ENCODE measurements at regions not wholly inside any gene's neighbourhood (a gene's known extent, or its start where the extent isn't known, plus 50 kb on each side); places are given as distances from the start of the nearest gene placed in this dataset.

DNA sequence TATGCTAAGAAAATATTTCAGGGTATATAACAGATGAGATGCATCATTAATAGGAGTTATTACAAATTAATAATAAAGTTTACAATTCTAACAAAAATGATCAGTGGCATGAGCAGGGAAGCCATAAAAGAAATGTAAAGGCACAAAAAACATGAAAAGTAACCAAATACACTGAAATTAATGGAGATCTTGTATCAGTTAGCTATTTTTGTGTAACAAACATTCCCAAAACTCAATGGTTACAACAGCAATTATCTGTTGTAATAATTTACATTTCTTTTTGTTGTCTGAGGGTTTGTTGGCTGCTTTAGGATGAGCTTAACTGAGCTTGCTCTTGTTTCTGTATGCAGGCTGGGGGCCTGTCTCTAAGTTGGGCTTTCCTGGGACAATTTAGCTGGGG, 104.3 kb upstream of the AHI1 start:
- Histone ChIP-seq H3K56ac (replicated peaks; ENCODE audit: insufficient read length, low read depth, low read length) (no peak overlapping the region), H3K18ac (ENCODE audit: extremely low read depth, low read length) (no peak overlapping the region), H4K5ac (ENCODE audit: insufficient read length, low read depth, low read length) (no peak overlapping the region), H2AFZ (ENCODE audit: low read length) (no peak overlapping the region), H3K27ac (ENCODE audit: low read depth, low read length) (no peak overlapping the region), H3K9ac (replicated peaks in 1 of 4; ENCODE audit: extremely low read depth in 1 of 4, low read depth in 3 of 4, low read length in 3 of 4) (no peak overlapping the region), H4K8ac (ENCODE audit: extremely low read depth, insufficient read depth, low read length) (no peak overlapping the region), H2BK15ac (ENCODE audit: low read length) (no peak overlapping the region), H2AK5ac (ENCODE audit: low read depth, low read length) (no peak overlapping the region), H2BK12ac (ENCODE audit: low read depth, low read length) (no peak overlapping the region), H3K4me3 (ENCODE audit: extremely low read depth in 1 of 4, insufficient read depth in 2 of 4, low read depth in 3 of 4, low read length in 4 of 4) (no peak overlapping the region), H3K4me1 (replicated peaks in 1 of 4; ENCODE audit: control insufficient read depth in 3 of 4, insufficient read depth in 4 of 4, low read length in 3 of 4) (no peaks in the 10 kb centered on the region), H2BK5ac (ENCODE audit: low read depth, low read length) (no peak overlapping the region), H3K79me2 (ENCODE audit: control insufficient read depth in 1 of 2, insufficient read depth in 2 of 2, low read length in 2 of 2) (no peaks in the 10 kb centered on the region), H4K20me1 (replicated peaks in 1 of 2; ENCODE audit: control insufficient read depth in 1 of 2, insufficient read depth in 2 of 2, low read length in 2 of 2) (no peaks in the 10 kb centered on the region), H2BK120ac (replicated peaks; ENCODE audit: low read depth, low read length) (no peak overlapping the region), H3K36me3 (ENCODE audit: control insufficient read depth in 2 of 4, insufficient read depth in 4 of 4, low read length in 3 of 4) (no peaks in the 10 kb centered on the region), H2BK20ac (ENCODE audit: low read length) (no peak overlapping the region), H3K27me3 (replicated peaks in 1 of 4; ENCODE audit: control insufficient read depth in 3 of 4, extremely low read depth in 1 of 4, insufficient read depth in 3 of 4, low read length in 3 of 4) (no peaks in the 10 kb centered on the region), H3K9me3 (ENCODE audit: insufficient read depth in 2 of 2, low read depth in 1 of 2, low read length in 1 of 2) (0 out of 4 replicates have a peak, but pooled peaks cover 0 to 3% of the 10 kb centered on the region in 2 experiments), H4K91ac (replicated peaks; ENCODE audit: insufficient read length, low read length) (no peak overlapping the region), H3K23ac (ENCODE audit: insufficient read length) (no peak overlapping the region), H3K4ac (replicated peaks; ENCODE audit: insufficient read length, low read depth, low read length) (no peak overlapping the region), H3K79me1 (ENCODE audit: low read depth, low read length) (no peaks in the 10 kb centered on the region), H3K14ac (ENCODE audit: insufficient read length) (no peak overlapping the region), H3K4me2 (ENCODE audit: insufficient read depth in 1 of 2, low read depth in 2 of 2, low read length in 2 of 2) (no peak overlapping the region), H3K23me2 (ENCODE audit: low read depth, low read length) (no peaks in the 10 kb centered on the region)
- POLR2A ChIA-PET (ENCODE audit: partially characterized antibody): no interaction called here
- DNase-seq (ENCODE audit: low read depth in 1 of 2, low spot score in 2 of 2): no peak
- CTCF ChIA-PET (ENCODE audit: partially characterized antibody): interaction anchor here (0.9 kb wide), 1 partner anchor 12 kb away, joined by 4 read pairs; no protein-coding TSS in a partner anchor
- no peak for FAIRE-seq
- no peak for TF ChIP-seq RNF2 (IDR thresholded peaks at IDR 0.05; ENCODE audit: borderline replicate concordance, low read depth, low read length, missing control alignments, poor library complexity, severe bottlenecking)
- TF ChIP-seq ZNF274 (IDR thresholded peaks at IDR 0.05; ENCODE audit: borderline replicate concordance, extremely low read depth, low read length): no peak
- no peak for TF ChIP-seq SRF (IDR thresholded peaks at IDR 0.05; ENCODE audit: low read depth, low read length)
- TF ChIP-seq BACH1 (IDR thresholded peaks at IDR 0.05; ENCODE audit: low read length): no peak
- no peak for TF ChIP-seq CBX5 (IDR thresholded peaks at IDR 0.05; ENCODE audit: low read depth, low read length)
- TF ChIP-seq RAD21 (IDR thresholded peaks at IDR 0.05 in 1 of 2, conservative IDR thresholded peaks at IDR 0.05 in 1 of 2; ENCODE audit: low read depth in 2 of 2, low read length in 2 of 2): no peak
- TF ChIP-seq TAF7 (optimal IDR thresholded peaks at IDR 0.05; ENCODE audit: borderline replicate concordance, low read depth, low read length): no peak
- TF ChIP-seq KDM1A (IDR thresholded peaks at IDR 0.05; ENCODE audit: borderline replicate concordance, low read length): no peak
- no peak for TF ChIP-seq BCL11A (IDR thresholded peaks at IDR 0.05; ENCODE audit: low read depth in 2 of 2, low read length in 2 of 2)
- TF ChIP-seq GTF2F1 (IDR thresholded peaks at IDR 0.05; ENCODE audit: borderline replicate concordance, low read depth, low read length): no peak
- TF ChIP-seq CHD2 (IDR thresholded peaks at IDR 0.05; ENCODE audit: low read length): no peak
- TF ChIP-seq PHF8 (conservative IDR thresholded peaks at IDR 0.05; ENCODE audit: low read depth, low read length): no peak
- no peak for TF ChIP-seq SIX5 (IDR thresholded peaks at IDR 0.05; ENCODE audit: low read depth, low read length)
- no peak for TF ChIP-seq RBBP5 (IDR thresholded peaks at IDR 0.05; ENCODE audit: borderline replicate concordance, low read depth, low read length)
- TF ChIP-seq CBX8 (IDR thresholded peaks at IDR 0.05; ENCODE audit: borderline replicate concordance, low read depth, low read length): no peak
